SK-N-SH (cell line): ENCODE measurements at regions not wholly inside any gene's neighbourhood (a gene's known extent, or its start where the extent isn't known, plus 50 kb on each side); places are given as distances from the start of the nearest gene placed in this dataset.
A peak's percentile ranks its signal among the peaks of the same experiment; 100 is the strongest.

ENCODE experiments used
- CTCF ChIA-PET: fragments of 300-600, 350-600 bp; formaldehyde crosslinking; extraction: SDS; loops from one replicate; lab custom pipeline; 2021; lab: Yijun Ruan, JAX
- POLR2A ChIA-PET: fragments of 350-600 bp; sonication (Branson Sonifier 250); formaldehyde crosslinking; extraction: SDS; loops from one replicate; lab custom pipeline; 2020; ENCODE audit warnings: antibody characterized with exemption, inconsistent platforms; lab: Yijun Ruan, JAX
- DNase-seq: peaks from one replicate; pipeline ENCODE4 v3.0.0; 2012
- H2AFZ ChIP-seq: fragments of 200-600 bp; sonication (generic); 2 replicates; pipeline ENCODE4 v1.8.1; 2016; ENCODE audit warnings: antibody characterized with exemption, mild to moderate bottlenecking, low read depth
- H3F3A ChIP-seq: fragments of 200-600 bp; sonication (generic); replicated peaks from 2 replicates; pipeline ENCODE3; 2016; ENCODE audit warnings: antibody characterized with exemption, mild to moderate bottlenecking; ENCODE audit not compliant: insufficient read depth
- H3K27ac ChIP-seq, 2 experiments: fragments of 200-500 bp in 1 of 2; fragments of 200-600 bp in 1 of 2; sonication (Bioruptor generic) in 1 of 2; sonication (generic), shearing (Covaris generic) in 1 of 2; 2 replicates each; pipeline versions ENCODE4 v1.5.1 to v1.6.1; 2014 to 2016; ENCODE audit warnings: low read depth in 2 of 2, inconsistent platforms in 1 of 2, low read length in 1 of 2, mild to moderate bottlenecking in 1 of 2, mixed read lengths in 1 of 2
- H3K27me3 ChIP-seq: fragments of 200-600 bp; sonication (generic), shearing (Covaris generic); 2 replicates; pipeline ENCODE4 v1.6.1; 2016; ENCODE audit warnings: mixed run types; ENCODE audit not compliant: insufficient read depth
- H3K36me3 ChIP-seq, 2 experiments: fragments of 200-500 bp in 1 of 2; fragments of 200-600 bp in 1 of 2; sonication (Bioruptor generic) in 1 of 2; sonication (generic) in 1 of 2; replicated peaks in 1 of 2; 2 replicates each; pipeline versions ENCODE3 to v1.5.1; 2014 to 2016; ENCODE audit warnings: low read length in 1 of 2, mild to moderate bottlenecking in 1 of 2; ENCODE audit not compliant: insufficient read depth in 2 of 2, control insufficient read depth in 1 of 2
- H3K4me1 ChIP-seq, 2 experiments: fragments of 200-500 bp in 1 of 2; fragments of 200-600 bp in 1 of 2; sonication (Bioruptor generic) in 1 of 2; sonication (generic), shearing (Covaris generic) in 1 of 2; 2 replicates each; pipeline versions ENCODE4 v1.5.1 to v1.6.1; 2014 to 2016; ENCODE audit warnings: low read depth in 1 of 2, low read length in 1 of 2, mixed run types in 1 of 2; ENCODE audit not compliant: insufficient read depth in 2 of 2, control insufficient read depth in 1 of 2
- H3K4me2 ChIP-seq: fragments of 200-600 bp; sonication (generic), shearing (Covaris generic); 2 replicates; pipeline ENCODE4 v1.6.1; 2017; ENCODE audit warnings: mixed run types
- H3K4me3 ChIP-seq, 2 experiments: fragments of 200-500 bp in 1 of 2; fragments of 200-600 bp in 1 of 2; sonication (Bioruptor generic) in 1 of 2; sonication (generic), shearing (Covaris generic) in 1 of 2; 2 replicates each; pipeline versions ENCODE4 v1.5.1 to v1.8.1; 2014 to 2016; ENCODE audit warnings: low read depth in 2 of 2, inconsistent platforms in 1 of 2, low read length in 1 of 2, mild to moderate bottlenecking in 1 of 2, mixed read lengths in 1 of 2, moderate library complexity in 1 of 2
- H3K79me2 ChIP-seq: fragments of 200-600 bp; sonication (generic); 2 replicates; pipeline ENCODE4 v1.8.1; 2017; ENCODE audit warnings: mild to moderate bottlenecking; ENCODE audit not compliant: insufficient read depth
- H3K9ac ChIP-seq: fragments of 200-600 bp; sonication (generic); 2 replicates; pipeline ENCODE4 v1.6.1; 2017; ENCODE audit warnings: mixed run types
- H3K9me2 ChIP-seq: fragments of 200-600 bp; sonication (generic); 2 replicates; pipeline ENCODE4 v1.6.1; 2017; ENCODE audit warnings: mixed run types
- H3K9me3 ChIP-seq: fragments of 200-600 bp; sonication (generic); 2 replicates; pipeline ENCODE4 v1.6.1; 2017; ENCODE audit warnings: mixed run types, mild to moderate bottlenecking, moderate library complexity
- H4K20me1 ChIP-seq: fragments of 200-600 bp; sonication (generic); 2 replicates; pipeline ENCODE4 v1.6.1; 2017; ENCODE audit warnings: mild to moderate bottlenecking, mixed run types; ENCODE audit not compliant: insufficient read depth
- ELF1 ChIP-seq: IDR thresholded peaks from 2 replicates; pipeline ENCODE4 v1.4.0; 2012
- EP300 ChIP-seq, 2 experiments: IDR thresholded peaks; 2 replicates each; pipeline versions ENCODE4 v1.4.0 to v1.6.1; 2012; ENCODE audit warnings: borderline replicate concordance in 1 of 2, low read depth in 1 of 2, low read length in 1 of 2
- FOXJ3 ChIP-seq: sonication (generic); formaldehyde crosslinking; IDR thresholded peaks from 2 replicates; pipeline ENCODE4 v1.5.1; 2020; ENCODE audit warnings: mild to moderate bottlenecking, missing genetic modification reagents
- FOXM1 ChIP-seq: IDR thresholded peaks from 2 replicates; pipeline ENCODE4 v1.4.0; 2012; ENCODE audit warnings: low read depth, mild to moderate bottlenecking
- GABPA ChIP-seq: IDR thresholded peaks from 2 replicates; pipeline ENCODE4 v1.4.0; 2012; ENCODE audit warnings: low read depth, mild to moderate bottlenecking
- MEF2A ChIP-seq: IDR thresholded peaks from 2 replicates; pipeline ENCODE4 v1.4.0; 2012; ENCODE audit warnings: low read depth, borderline replicate concordance
- MXI1 ChIP-seq: IDR thresholded peaks from 2 replicates; pipeline ENCODE4 v1.6.1; 2012; ENCODE audit warnings: mild to moderate bottlenecking, low read depth, low read length, improper control_type of control experiment
- NRF1 ChIP-seq: IDR thresholded peaks from 2 replicates; pipeline ENCODE4 v1.6.1; 2012; ENCODE audit warnings: low read depth, mild to moderate bottlenecking, low read length
- PBX3 ChIP-seq: IDR thresholded peaks from 2 replicates; pipeline ENCODE4; 2012
- RFX5 ChIP-seq: IDR thresholded peaks from 2 replicates; pipeline ENCODE4 v1.6.1; 2012; ENCODE audit warnings: mild to moderate bottlenecking, improper control_type of control experiment, low read length
- TAF1 ChIP-seq: IDR thresholded peaks from 2 replicates; pipeline ENCODE4 v1.6.1; 2012; ENCODE audit warnings: low read depth, mild to moderate bottlenecking, low read length, moderate library complexity, borderline replicate concordance
- TCF12 ChIP-seq: IDR thresholded peaks from 2 replicates; pipeline ENCODE4 v1.4.0; 2012
- USF1 ChIP-seq: IDR thresholded peaks from 2 replicates; pipeline ENCODE4 v1.4.0; 2012; ENCODE audit warnings: low read depth, borderline replicate concordance
- WGBS: methylation state at CpG from one replicate; pipeline ENCODE4 v1.1.6; 2017; ENCODE audit warnings: low lambda C conversion rate; 5-methylcytosine and 5-hydroxymethylcytosine counted together
- TF ChIP-seq, protein P1 (sequence below): fragments of 150-350 bp; IDR thresholded peaks from 2 replicates; pipeline ENCODE4 v1.6.1; 2016; ENCODE audit warnings: mild to moderate bottlenecking, low read depth, low read length
- TF ChIP-seq, protein P2 (sequence below): fragments of 150-350 bp; IDR thresholded peaks from 2 replicates; pipeline ENCODE4 v1.6.1; 2017; ENCODE audit warnings: antibody characterized with exemption, low read length, low read depth, borderline replicate concordance

GRCh38 chr12:123075646-123076171, 75.2 kb downstream of the PITPNM2 start:
- TF ChIP-seq TAF1 (no peak), MXI1 (0 out of 2 replicates have a peak, but pooled peaks have one; percentile 47)
- H3K27me3 ChIP-seq, result no peaks in the 10 kb centered on the region
- H3K4me1 ChIP-seq, result peaks cover 8 to 44% of the 10 kb centered on the region in 2 experiments; a peak in 3 of 4 replicates
- WGBS, result 92% methylated on average over 11 of the region's 16 CpGs
- H3K4me3 ChIP-seq, result no peak overlapping the region; a peak in 1 of 4 replicates
- no peaks in the 10 kb centered on the region for H3K36me3 ChIP-seq
- peak overlapping the region in 1 of 2 experiments; percentile 62; a peak in 1 of 4 replicates for H3K27ac ChIP-seq
- no peaks in the 10 kb centered on the region for H3K9me3 ChIP-seq
- no peaks in the 10 kb centered on the region for H3F3A ChIP-seq
- no peaks in the 10 kb centered on the region for H3K79me2 ChIP-seq
- no peak for DNase-seq
- no peak overlapping the region for H3K9ac ChIP-seq
- H2AFZ ChIP-seq, result no peak overlapping the region
- H3K9me2 ChIP-seq, result no peaks in the 10 kb centered on the region
- ChIA-PET POLR2A (no interaction called here), CTCF (interaction anchor here (2.5 kb wide), 1 partner anchor 32 kb away, joined by 7 read pairs; no protein-coding TSS in a partner anchor)
- H4K20me1 ChIP-seq, result peaks cover 11% of the 10 kb centered on the region; the same call in 1 of the 2 replicates
- H3K4me2 ChIP-seq, result no peak overlapping the region

- Histone ChIP-seq H4K20me1 (peaks cover 11% of the 10 kb centered on the region; the same call in 1 of the 2 replicates), H3K9ac (no peak overlapping the region)
- no peak for TF ChIP-seq GABPA
- no peak for TF ChIP-seq FOXJ3 (CRISPR knock-in tag)
- no peak for TF ChIP-seq NRF1
- TF ChIP-seq ELF1, result no peak
- no peak for TF ChIP-seq RFX5
- TF ChIP-seq TCF12, result no peak
- TF ChIP-seq FOXM1, result no peak
- TF ChIP-seq, all 33 proteins: peak for 0
- H3K36me3 ChIP-seq, result no peaks in the 10 kb centered on the region
- H3K4me1 ChIP-seq, result peaks cover 8 to 49% of the 10 kb centered on the region in 2 experiments; a peak in 3 of 4 replicates
- WGBS, result 92% methylated on average over 8 of the region's 11 CpGs
- no peaks in the 10 kb centered on the region for H3K9me3 ChIP-seq
- no peaks in the 10 kb centered on the region for H3K79me2 ChIP-seq
- POLR2A ChIA-PET, result no interaction called here
- no peaks in the 10 kb centered on the region for H3K27me3 ChIP-seq
- H3K4me3 ChIP-seq, result no peak overlapping the region
- no peak overlapping the region for H2AFZ ChIP-seq
- H3K4me2 ChIP-seq, result no peak overlapping the region
- peak overlapping the region in 1 of 2 experiments; percentile 62; a peak in 1 of 4 replicates for H3K27ac ChIP-seq
- CTCF ChIA-PET, result interaction anchor here (0.8 to 2.5 kb wide), 2 partner anchors 32 to 45 kb away, joined by 3 to 7 read pairs; no protein-coding TSS in a partner anchor
- H3F3A ChIP-seq, result no peaks in the 10 kb centered on the region
- DNase-seq, result no peak
- no peaks in the 10 kb centered on the region for H3K9me2 ChIP-seq
These were observed 75.7 kb downstream of the PITPNM2 start for GRCh38 chr12:123075087-123075645.

DNA sequence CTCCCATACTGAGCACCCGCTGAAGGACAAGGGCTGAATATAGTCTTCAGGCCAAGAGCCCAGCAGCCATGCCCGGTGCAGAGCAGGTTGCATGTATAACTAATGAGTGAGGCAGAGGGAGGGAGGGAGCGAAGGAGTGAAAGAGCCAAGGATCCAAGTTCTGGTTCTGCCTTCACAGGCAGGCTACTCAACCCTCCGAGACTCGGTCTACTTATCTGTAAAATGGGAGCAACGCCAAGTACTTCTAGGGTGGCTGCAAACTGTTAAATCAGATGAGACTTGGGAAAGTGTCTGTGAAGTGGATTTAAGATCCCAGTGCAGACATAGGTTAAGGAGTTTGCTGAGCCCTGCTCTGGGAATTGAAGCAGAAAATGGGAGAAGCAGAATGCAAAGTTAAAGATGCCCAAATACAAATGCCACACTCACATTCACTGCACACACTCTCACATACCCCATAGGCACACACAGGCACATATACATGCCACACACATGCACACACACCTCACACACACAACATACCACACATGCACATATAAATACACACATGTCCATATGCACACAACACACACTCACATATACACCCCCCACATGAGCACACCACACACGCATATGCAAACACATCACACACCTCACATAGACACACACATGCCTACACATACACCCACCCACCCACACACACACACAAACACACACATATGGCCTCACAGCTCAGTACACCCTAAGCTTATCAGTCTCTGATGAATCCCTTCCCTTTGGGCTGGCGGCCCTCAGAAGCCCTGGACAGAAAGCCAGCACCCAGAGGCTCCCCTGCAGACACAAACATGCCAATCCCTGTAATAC, 76.7 kb downstream of the PITPNM2 start:
- no peaks in the 10 kb centered on the region for H3K79me2 ChIP-seq
- POLR2A ChIA-PET, result no interaction called here
- CTCF ChIA-PET, result interaction anchor here (0.8 to 2.5 kb wide), 2 partner anchors 31 to 46 kb away, joined by 3 to 7 read pairs; no protein-coding TSS in a partner anchor
- no peak for TF ChIP-seq USF1
- TF ChIP-seq MEF2A, result no peak
- no peak for TF ChIP-seq PBX3
- TF ChIP-seq, protein P1, sequence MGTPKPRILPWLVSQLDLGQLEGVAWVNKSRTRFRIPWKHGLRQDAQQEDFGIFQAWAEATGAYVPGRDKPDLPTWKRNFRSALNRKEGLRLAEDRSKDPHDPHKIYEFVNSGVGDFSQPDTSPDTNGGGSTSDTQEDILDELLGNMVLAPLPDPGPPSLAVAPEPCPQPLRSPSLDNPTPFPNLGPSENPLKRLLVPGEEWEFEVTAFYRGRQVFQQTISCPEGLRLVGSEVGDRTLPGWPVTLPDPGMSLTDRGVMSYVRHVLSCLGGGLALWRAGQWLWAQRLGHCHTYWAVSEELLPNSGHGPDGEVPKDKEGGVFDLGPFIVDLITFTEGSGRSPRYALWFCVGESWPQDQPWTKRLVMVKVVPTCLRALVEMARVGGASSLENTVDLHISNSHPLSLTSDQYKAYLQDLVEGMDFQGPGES, result no peak
- TF ChIP-seq EP300 (IDR thresholded peaks at IDR 0.05; ENCODE audit: borderline replicate concordance in 1 of 2, low read depth in 1 of 2, low read length in 1 of 2), result no peak
- TF ChIP-seq, protein P2, sequence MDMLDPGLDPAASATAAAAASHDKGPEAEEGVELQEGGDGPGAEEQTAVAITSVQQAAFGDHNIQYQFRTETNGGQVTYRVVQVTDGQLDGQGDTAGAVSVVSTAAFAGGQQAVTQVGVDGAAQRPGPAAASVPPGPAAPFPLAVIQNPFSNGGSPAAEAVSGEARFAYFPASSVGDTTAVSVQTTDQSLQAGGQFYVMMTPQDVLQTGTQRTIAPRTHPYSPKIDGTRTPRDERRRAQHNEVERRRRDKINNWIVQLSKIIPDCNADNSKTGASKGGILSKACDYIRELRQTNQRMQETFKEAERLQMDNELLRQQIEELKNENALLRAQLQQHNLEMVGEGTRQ, result no peak

More for the DNA sequence above, 76.7 kb downstream of the PITPNM2 start:
- Histone ChIP-seq H3K4me2 (no peak overlapping the region), H2AFZ (no peak overlapping the region), H3K4me1 (peaks cover 8 to 59% of the 10 kb centered on the region in 2 experiments; a peak in 3 of 4 replicates), H3K27ac (no peak overlapping the region), H3K9me3 (no peaks in the 10 kb centered on the region), H3K36me3 (no peaks in the 10 kb centered on the region), H3K9ac (no peak overlapping the region), H3F3A (no peaks in the 10 kb centered on the region), H3K9me2 (no peaks in the 10 kb centered on the region), H3K27me3 (no peaks in the 10 kb centered on the region), H3K4me3 (no peak overlapping the region), H4K20me1 (peaks cover 11% of the 10 kb centered on the region; the same call in 1 of the 2 replicates)
- WGBS, result 91% methylated on average over 8 of the region's 8 CpGs
- DNase-seq, result no peak
